HG03457 (cell line): ENCODE measurements at regions not wholly inside any gene's neighbourhood (a gene's known extent, or its start where the extent isn't known, plus 50 kb on each side); places are given as distances from the start of the nearest gene placed in this dataset.
"Not testable (repeated sequence)": the region's sequence is repeated elsewhere in the genome, so short reads cannot be mapped to it uniquely, and the experiment has no call there.

Source experiments
- ATAC-seq: cut with Tn5 transposase; IDR thresholded peaks from one replicate; pipeline ENCODE4 v1.9.1; 2021; ENCODE audit warnings: moderate number of reproducible peaks; ENCODE audit not compliant: unreplicated experiment

DNA sequence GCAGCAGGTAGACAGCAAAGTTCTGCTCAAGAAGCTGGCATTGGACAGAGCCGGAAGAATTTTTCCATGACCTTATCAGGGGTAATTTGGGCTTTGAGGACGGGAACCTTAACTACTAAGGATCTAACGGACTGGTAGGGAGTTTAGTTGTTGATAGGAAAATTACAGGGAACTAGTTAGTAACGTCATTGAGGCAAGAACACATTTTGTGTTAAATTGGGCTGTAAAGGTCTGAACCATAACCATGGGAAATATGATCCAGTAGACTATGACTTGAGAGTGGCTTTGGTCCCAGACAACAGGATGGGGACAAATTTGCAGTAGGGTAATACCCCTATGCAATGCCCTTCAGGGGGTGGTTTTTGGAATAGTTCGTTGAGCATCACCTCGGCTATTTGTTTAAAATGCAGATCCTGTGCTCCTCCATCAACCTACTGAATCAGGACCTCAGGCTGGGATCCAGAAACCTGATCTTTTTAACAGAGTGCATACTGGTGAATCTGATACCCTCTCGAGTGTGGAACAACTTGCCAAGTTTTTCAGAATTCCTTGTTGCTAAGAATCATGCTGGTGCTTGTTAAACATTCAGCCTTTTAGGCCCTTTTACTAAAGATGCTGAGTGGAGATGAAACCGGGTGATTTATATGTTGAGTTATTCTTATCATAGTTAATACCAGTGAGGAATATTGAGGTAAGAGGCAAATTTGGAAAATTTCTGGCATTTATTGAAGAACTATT lies 255.1 kb downstream of the MAP2K6 start:
- ATAC-seq: no peak

DNA sequence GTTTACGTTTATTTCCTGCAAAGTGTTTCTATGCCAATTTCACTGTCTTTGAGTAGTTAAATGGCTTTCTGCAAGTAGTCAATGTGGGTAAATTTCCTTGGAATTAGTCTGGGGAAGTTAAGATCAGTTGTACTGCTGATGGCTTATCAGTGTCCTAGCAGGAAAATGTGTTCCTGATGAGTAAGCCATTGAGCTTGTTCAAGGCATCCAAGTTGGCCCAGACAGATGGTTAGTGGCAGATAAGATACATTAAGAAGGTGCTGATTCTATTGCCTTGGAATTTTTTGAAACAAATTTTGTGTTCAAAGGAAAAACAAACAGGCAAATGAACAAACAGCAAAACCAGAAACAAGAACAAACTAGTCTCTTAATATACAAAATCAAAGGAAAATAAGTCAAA lies 258.4 kb downstream of the MAP2K6 start:
- no peak for ATAC-seq

DNA sequence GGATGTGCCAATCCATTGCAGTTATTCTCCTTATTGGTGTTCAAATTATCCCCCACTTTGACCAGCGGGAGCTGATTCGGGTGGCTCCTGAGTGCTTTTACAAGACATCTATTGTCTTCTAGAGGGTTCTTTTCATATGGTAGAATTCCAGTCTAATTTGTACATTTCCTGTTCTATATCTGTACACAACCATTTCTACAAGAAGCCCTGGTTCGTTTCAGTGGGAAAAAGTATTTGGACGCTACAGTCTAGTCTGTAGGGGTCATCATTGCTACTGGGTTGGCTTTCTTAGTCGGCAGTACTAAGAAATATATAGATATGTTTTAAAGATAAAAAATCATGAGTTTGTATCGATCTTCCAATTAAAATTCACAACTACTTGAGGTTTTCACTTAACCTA lies 262.6 kb downstream of the MAP2K6 start:
- no peak for ATAC-seq

DNA sequence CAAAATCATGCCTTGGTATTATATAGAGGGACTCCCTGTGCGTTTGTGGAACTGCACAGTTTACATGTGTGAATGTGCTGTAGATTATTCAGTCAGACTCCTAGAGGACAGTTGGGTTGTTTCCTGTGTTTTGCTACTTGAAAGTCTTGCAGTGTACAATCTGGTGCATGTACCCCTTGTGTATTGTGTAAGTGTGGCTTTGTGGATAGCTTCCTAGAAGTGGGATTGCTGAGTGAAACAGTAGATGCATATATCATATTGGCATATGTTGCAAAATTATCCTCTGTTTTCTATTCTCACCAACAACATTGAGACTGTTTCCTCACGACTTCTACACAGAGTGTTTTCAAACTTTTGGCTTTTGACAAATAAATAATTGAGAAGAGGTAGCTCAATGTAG lies 263.7 kb downstream of the MAP2K6 start:
- no peak for ATAC-seq

- ATAC-seq: no peak
Observed at GRCh38 chr17:69679829-69680228, 265.3 kb downstream of the MAP2K6 start.

DNA sequence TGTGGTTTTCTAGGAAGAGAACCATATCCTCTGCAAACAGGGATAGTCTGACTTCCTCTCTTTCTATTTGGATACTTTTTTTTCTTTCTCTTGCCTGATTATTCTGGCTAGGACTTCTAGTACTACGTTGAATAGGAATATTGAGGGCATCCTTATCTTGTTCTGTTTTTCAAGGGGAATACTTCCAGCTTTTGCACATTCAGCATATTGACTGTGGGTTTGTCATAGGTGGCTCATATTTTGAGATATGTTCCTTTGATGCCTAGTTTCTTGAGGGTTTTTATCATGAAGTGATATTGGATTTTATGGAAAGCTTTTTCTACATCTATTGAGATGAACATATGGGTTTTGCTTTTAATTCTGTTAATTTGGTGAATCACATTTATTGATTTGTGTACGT lies 269.8 kb downstream of the MAP2K6 start:
- ATAC-seq: no peak

DNA sequence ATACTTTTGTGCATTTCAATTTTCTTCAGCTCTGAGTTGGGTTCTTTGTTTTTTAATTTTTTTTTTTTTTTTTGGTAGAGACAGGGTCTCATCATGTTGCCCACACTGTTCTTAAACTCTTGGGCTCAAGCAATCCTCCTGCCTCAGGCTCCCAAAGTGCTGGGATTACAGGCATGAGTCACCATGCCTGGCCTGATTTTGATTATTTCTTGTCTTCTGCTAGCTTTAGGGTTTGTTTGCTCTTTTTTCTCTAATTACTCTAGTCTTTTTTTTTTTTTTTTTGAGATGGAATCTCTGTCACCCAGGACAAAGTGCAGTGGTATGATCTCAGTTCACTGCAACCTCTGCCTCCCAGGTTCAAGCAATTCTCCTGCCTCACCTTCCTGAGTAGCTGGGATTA lies 270.7 kb downstream of the MAP2K6 start:
- not testable (repeated sequence) for ATAC-seq

DNA sequence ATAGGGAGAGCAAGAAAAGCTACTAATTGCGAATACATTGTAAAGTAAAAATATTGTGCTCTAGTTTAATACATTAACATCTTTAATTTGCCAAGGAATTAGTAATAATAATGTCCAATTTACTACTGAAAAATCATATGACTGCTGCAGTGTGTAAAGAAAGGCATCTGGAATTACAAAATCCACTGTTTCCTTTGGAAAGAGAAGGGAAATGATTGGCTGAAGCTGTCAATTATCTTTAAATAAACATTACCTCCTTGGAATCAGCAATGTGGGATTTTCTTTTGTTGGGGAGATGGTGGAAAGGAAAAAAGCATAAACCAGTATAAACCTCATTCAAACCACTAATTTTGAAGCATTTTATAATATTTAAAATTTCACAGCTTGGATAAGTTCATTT lies 276.0 kb downstream of the MAP2K6 start:
- ATAC-seq: no peak

GRCh38 chr17:69692171-69692570 lies 277.7 kb downstream of the MAP2K6 start:
- no peak for ATAC-seq

DNA sequence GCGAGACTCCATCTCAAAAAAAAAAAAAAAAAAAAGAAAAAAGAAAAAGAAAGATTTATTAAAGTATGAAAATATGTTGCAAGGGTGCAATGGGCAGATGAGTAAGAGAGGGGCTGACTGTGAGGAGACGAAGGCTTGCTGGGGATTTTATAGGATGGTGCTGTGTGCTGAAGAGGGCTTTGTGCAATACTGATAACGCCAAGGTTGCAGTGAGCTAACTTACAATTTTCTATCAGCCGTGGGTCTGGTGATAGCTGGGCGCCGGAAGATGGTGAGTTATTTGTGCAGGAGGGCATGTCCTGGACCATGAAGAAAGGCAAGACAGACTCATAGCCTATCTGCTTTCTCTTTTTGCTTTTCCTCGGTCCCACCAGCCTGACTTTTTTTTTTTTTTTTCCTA lies 281.1 kb downstream of the MAP2K6 start:
- no peak for ATAC-seq

DNA sequence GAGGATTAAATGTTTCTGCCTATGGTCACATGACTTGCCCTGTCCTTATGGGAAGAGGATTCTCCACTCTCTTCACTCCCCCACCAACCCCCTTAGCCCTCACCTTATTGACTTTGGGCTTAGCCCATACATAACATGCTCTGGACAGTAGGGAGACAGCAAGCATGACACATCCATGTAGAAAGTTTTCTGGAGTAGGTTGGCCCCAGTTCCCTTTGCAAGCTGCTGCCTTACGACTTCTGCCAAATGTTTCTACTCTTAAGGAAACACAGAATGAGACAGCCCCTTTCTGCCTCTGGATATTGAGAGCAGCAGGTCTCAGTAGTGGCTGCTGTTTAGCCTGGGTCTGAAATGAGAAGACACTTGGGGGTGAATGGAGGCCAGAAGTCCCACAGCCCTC lies 282.2 kb downstream of the MAP2K6 start:
- no peak for ATAC-seq

- not testable (repeated sequence) for ATAC-seq
Observed at GRCh38 chr17:69698352-69698751, 283.9 kb downstream of the MAP2K6 start.

DNA sequence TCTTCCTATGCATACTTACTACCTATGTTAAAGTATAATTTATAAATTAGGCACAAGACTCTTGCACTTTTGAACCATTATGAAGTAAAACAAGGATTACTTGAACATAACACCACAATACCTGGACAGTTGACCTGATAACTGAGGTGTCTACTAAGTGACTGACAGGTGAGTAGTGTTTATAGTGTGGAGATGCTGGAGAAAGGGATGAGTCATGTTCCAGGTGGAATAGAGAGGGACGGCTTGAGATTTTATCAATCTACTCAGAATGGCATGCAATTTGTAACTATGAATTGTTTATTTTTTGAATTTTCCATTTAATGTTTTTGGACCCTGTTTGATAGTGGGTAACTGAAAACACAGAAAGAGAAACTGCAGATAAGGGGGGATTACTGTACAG lies 287.6 kb downstream of the MAP2K6 start:
- ATAC-seq: no peak

DNA sequence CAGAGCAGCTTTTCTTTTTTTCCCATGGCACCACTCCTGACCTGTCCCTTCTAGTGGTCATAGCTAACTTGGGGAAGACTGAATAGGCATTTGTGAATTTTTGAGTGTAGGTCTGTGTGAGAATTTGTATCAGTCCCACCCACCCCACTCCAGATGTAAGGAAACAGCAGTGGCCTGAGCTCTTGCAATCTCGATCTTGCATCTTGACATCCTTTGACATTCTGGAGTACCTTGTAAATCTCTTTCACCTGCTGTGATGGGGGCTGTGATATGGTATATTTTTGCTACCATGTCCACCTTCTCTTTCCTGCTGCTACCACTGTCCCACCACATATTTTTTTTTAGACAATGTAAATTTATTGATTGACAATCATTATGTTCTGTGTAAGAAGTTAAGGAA lies 289.3 kb downstream of the MAP2K6 start:
- ATAC-seq: no peak

DNA sequence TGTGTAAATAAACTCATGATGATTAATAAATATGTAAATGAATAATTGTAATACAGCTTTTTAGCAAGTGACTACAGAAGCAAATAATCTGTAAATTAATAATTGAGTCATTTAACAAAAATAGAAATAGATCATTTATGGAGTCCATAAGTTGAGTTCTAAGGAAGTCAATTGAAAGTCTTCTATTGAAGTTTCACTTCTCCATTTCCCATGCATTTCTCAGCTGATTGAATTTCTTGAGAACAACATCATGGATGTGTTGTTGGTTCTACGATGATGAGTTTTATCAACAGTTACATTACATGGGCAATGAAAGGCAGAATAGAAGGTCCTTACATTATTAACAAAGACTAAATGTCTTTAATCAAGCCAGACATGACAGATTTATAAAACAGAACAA lies 290.4 kb downstream of the MAP2K6 start:
- ATAC-seq: no peak

GRCh38 chr17:69706127-69706526 lies 291.6 kb downstream of the MAP2K6 start:
- ATAC-seq: no peak

GRCh38 chr17:69709441-69709840 lies 294.9 kb downstream of the MAP2K6 start:
- no peak for ATAC-seq

DNA sequence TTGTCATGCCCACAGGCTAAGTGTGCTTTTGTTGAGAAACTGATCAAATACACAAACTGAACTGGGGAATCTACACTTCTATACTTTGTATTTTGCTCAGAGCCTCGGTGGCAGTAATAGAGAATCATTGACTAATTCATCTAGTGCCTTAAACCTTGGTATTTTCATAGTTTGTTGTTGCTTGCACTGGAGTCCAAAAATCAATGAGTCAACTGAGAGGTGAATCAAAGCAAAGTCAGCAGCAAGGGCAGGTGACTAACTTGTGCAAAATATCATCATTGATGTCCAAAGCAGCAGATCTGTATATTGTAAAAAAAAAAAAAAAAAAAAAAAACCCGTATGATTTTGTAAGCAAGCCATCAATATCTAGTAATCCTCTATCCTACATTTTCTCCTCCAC lies 296.4 kb downstream of the MAP2K6 start:
- no peak for ATAC-seq

DNA sequence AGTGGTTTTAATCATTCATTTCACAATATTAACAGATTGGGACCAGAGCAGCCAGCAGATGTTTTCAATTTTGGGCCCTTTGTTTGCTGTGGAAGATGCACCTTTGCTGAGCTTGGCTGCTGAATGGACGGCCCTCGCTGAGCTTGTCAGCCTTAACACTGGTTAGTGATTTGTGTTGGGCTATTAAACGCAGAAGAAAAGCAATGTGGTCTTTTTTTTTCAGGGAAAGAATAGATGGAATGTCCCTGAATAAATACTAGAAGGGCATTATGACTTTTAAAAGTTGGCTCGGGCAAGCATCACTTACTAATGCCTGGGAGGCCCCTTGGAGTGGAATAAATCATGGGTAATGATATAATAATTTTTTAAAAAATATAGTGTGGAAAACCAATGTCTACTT lies 297.0 kb downstream of the MAP2K6 start:
- ATAC-seq: no peak

GRCh38 chr17:69712801-69713311 lies 298.4 kb downstream of the MAP2K6 start:
- ATAC-seq: no peak

DNA sequence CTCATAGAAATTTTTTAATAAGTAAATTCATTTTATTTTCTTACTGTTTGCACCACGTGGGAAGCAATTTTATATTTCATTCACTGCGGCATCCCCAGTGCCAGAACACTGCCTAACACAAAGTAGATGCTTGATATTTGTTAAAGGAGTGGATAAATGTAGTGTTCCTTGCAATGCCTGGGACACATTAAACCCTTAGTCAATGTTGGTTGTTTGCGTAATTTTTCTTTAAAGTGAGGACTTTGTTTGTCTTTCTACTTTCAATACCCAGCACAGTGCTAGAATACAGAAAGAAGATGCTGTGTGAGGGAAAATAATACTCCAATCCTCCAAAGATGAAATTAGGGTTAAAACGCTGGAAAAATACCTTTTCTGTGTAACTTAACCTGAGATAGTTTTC lies 299.3 kb downstream of the MAP2K6 start:
- no peak for ATAC-seq

DNA sequence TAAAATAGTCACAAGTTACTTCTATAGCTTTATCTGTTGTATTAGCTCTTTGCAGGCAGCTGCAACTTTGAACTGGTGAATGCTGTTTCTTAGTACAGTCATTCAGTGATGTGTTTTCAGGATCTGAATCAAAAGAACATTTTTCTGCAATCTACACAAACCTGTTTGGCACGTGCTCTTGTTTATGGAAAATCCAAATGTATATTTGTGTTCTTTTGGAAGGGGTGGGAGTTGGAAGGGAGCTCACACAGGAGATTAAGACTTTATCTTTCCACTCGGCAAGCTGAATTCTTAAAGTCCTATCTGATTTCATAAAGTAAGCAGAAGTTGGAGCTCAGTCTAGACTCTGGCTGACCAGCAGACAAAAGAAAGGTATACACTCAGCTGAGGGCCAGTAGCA lies 300.2 kb downstream of the MAP2K6 start:
- ATAC-seq: no peak

- ATAC-seq: no peak
Observed at GRCh38 chr17:69715656-69716055, 301.2 kb downstream of the MAP2K6 start.
